PFSK-1 (cell line): ENCODE measurements at regions not wholly inside any gene's neighbourhood (a gene's known extent, or its start where the extent isn't known, plus 50 kb on each side); places are given as distances from the start of the nearest gene placed in this dataset.

Source experiments
- FOXP2 ChIP-seq: optimal IDR thresholded peaks from 2 replicates; pipeline ENCODE3; 2011; ENCODE audit warnings: borderline replicate concordance, control low read depth, inconsistent platforms; ENCODE audit not compliant: insufficient read depth; ENCODE audit errors: extremely low read length, extremely low read depth
- POLR2AphosphoS5 ChIP-seq: IDR thresholded peaks from 2 replicates; pipeline ENCODE4 v1.6.1; 2012; ENCODE audit warnings: low read depth, mild to moderate bottlenecking, control low read depth, low read length, moderate library complexity
- SIN3A ChIP-seq: IDR thresholded peaks from 2 replicates; pipeline ENCODE4 v1.6.1; 2012; ENCODE audit warnings: mild to moderate bottlenecking, low read length, moderate library complexity, borderline replicate concordance; ENCODE audit not compliant: insufficient read depth
- TAF1 ChIP-seq: IDR thresholded peaks from 2 replicates; pipeline ENCODE4 v1.6.1; 2012; ENCODE audit warnings: low read length, control low read depth, borderline replicate concordance; ENCODE audit not compliant: insufficient read depth
- TF ChIP-seq, protein P1 (sequence below), 2 experiments: IDR thresholded peaks; 2 replicates each; pipeline versions ENCODE4 v1.6.1 to v1.8.0; 2011 to 2012; ENCODE audit warnings: low read depth in 2 of 2, low read length in 2 of 2, control low read depth in 1 of 2, inconsistent platforms in 1 of 2, mild to moderate bottlenecking in 1 of 2, moderate library complexity in 1 of 2; ENCODE audit not compliant: insufficient read depth in 1 of 2

DNA sequence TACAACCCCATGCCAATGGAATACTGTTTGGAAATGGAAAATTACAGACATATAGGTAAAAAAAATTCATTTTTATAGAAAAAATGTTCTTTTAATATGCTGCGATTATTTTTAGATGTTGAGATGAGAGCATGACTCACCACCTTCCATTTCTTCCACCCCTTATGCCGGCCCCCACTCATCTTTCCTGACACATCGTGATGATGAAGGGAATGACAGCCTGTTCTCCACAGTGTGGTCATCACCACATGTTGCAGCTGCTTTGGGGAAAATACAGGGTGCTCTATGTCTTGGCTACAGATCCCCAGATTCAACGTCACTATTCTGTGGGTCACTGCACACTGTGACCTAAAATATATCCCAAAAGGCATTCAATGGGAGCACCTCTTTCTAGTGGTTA is 916.2 kb downstream of the METTL15 start:
- TF ChIP-seq, protein P1, sequence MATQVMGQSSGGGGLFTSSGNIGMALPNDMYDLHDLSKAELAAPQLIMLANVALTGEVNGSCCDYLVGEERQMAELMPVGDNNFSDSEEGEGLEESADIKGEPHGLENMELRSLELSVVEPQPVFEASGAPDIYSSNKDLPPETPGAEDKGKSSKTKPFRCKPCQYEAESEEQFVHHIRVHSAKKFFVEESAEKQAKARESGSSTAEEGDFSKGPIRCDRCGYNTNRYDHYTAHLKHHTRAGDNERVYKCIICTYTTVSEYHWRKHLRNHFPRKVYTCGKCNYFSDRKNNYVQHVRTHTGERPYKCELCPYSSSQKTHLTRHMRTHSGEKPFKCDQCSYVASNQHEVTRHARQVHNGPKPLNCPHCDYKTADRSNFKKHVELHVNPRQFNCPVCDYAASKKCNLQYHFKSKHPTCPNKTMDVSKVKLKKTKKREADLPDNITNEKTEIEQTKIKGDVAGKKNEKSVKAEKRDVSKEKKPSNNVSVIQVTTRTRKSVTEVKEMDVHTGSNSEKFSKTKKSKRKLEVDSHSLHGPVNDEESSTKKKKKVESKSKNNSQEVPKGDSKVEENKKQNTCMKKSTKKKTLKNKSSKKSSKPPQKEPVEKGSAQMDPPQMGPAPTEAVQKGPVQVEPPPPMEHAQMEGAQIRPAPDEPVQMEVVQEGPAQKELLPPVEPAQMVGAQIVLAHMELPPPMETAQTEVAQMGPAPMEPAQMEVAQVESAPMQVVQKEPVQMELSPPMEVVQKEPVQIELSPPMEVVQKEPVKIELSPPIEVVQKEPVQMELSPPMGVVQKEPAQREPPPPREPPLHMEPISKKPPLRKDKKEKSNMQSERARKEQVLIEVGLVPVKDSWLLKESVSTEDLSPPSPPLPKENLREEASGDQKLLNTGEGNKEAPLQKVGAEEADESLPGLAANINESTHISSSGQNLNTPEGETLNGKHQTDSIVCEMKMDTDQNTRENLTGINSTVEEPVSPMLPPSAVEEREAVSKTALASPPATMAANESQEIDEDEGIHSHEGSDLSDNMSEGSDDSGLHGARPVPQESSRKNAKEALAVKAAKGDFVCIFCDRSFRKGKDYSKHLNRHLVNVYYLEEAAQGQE (IDR thresholded peaks at IDR 0.05; ENCODE audit: insufficient read depth in 1 of 2, low read depth in 2 of 2, low read length in 2 of 2): no peak
- TF ChIP-seq SIN3A: no peak
- TF ChIP-seq FOXP2: no peak
- TF ChIP-seq TAF1: no peak
- TF ChIP-seq POLR2AphosphoS5: no peak

DNA sequence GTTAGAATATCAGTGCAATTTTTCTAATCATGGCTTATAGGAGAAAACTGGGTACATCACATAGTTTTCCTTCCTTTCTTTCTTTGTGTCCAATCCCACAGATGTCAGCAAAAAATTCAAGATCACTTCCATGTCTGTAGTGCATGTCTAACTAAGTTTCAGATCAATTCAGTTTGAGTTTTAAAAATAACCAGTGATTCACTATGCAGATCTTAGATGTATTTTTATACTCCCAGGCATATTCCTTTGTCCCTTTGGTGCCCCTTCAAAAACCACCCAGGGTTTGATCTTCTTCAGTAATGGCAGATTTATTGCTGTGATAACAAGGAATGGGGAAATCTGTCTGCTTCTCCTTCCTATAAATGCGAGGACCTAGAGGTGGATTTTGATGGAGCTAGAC is 915.6 kb downstream of the METTL15 start:
- TF ChIP-seq, protein P1 (IDR thresholded peaks at IDR 0.05; ENCODE audit: insufficient read depth in 1 of 2, low read depth in 2 of 2, low read length in 2 of 2): no peak
- no peak for TF ChIP-seq SIN3A
- no peak for TF ChIP-seq FOXP2
- no peak for TF ChIP-seq POLR2AphosphoS5
- no peak for TF ChIP-seq TAF1

DNA sequence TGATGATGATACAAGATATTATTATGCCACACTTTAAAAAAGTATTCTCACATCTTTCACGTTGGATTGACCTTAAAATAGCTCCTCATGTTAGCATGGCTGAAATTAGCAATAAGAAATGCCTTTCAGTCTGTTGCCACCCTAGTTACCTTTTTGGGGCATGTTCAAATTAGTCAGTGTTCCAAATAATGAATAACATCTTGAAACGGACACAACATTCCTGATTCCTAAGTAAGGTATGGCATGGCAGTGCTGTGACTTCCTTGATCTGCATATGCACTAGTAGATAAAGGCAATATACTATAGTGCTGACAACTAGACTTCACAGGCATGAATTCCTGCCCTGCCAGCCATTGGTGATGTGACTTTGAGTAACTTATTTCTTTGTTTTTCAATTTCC is 914.5 kb downstream of the METTL15 start:
- TF ChIP-seq FOXP2 (no peak), SIN3A (no peak), TAF1 (no peak), POLR2AphosphoS5 (no peak)
- TF ChIP-seq, protein P1 (IDR thresholded peaks at IDR 0.05; ENCODE audit: insufficient read depth in 1 of 2, low read depth in 2 of 2, low read length in 2 of 2): no peak

DNA sequence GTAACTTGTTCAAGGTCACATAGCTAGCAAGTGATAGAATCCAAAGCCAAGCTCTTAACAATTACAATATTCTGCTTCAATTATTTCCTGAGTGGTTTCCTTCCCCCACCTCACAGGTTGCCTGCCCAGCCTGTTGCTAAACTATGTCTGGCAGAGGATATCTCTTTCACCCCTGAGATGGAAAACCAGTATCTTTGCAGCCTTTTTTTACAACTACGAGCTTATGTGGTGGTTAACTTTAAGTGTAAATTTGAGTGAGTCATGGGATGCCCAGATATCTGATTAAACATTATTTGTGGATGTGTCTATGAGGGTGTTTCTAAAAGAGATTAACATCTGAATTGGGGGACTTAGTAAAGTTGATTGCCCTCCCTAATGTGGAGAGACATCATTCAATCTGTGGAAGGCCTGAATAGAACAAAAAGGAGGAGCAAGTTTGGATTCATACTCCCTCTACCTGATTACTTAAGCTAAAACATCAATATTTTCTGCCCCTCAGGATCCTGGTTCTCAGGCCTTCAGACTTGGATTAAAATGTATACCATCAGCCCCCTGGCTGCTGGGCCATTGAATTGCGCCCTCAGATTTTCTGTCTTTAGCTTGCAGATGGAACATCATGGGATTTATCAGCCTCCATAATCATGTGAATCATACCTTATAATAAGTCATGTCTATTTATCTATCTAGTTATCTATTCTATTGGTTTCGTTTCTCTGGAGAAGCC is 911.9 kb downstream of the METTL15 start:
- TF ChIP-seq, protein P1 (IDR thresholded peaks at IDR 0.05; ENCODE audit: insufficient read depth in 1 of 2, low read depth in 2 of 2, low read length in 2 of 2): no peak
- no peak for TF ChIP-seq POLR2AphosphoS5

DNA sequence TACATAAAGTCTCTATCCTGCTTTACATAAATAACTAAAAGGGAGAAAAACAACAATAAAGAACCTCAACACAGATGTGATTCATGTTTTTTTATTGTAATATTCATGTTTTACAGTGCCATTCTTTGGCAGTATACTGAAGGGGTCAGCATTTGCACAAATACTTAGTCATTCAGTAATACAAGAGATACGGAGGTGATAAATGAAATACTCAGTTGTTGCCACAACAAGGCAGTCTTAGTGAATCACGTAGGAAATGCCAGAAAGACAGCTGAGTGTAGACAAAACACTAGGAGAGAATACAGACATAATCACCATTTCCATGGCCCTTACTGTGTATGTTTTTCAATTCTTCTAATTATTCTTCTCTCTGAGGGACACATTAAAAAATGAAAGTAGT is 910.4 kb downstream of the METTL15 start:
- TF ChIP-seq SIN3A (peak; percentile 73; the same call in 1 of the 2 replicates), TAF1 (no peak), FOXP2 (no peak)
